Mucosa of descending colon (tissue), 3 donors: ENCODE measurements at regions not wholly inside any gene's neighbourhood (a gene's known extent, or its start where the extent isn't known, plus 50 kb on each side); places are given as distances from the start of the nearest gene placed in this dataset.

ENCODE experiments used
- ATAC-seq: fragments of 200-7000 bp; cut with Tn5 transposase; one replicate; pipeline ENCODE4 v1.9.1; 2020; ENCODE audit warnings: mild to moderate bottlenecking, moderate library complexity
- DNase-seq, 3 donors: peaks; one replicate each; pipeline ENCODE4 v3.0.0-alpha.2; 2020
- H3K36me3 ChIP-seq: fragments of 200-600 bp; one replicate; pipeline ENCODE4 v1.8.0; 2021; ENCODE audit warnings: low read depth, mild to moderate bottlenecking
- H3K4me1 ChIP-seq: fragments of 200-600 bp; one replicate; pipeline ENCODE4 v1.8.0; 2021; ENCODE audit warnings: low read depth, mild to moderate bottlenecking
- H3K4me3 ChIP-seq: fragments of 200-600 bp; one replicate; pipeline ENCODE4 v1.8.0; 2021; ENCODE audit warnings: mild to moderate bottlenecking
- H3K9me3 ChIP-seq: fragments of 200-600 bp; one replicate; pipeline ENCODE4 v1.8.0; 2021; ENCODE audit warnings: mild to moderate bottlenecking
- intact Hi-C, 2 donors: fragments of 100-400 bp; cut with DNase I in 1 of 2; cut with micrococcal nuclease in 1 of 2; formaldehyde crosslinking; loops; one replicate each; pipeline versions ENCODE4 v1.11.0 to v1.11.1; 2022; cut with DNase I, micrococcal nuclease
- TF ChIP-seq, protein P1 (sequence below): fragments of 200-600 bp; IDR thresholded peaks from one replicate; pipeline ENCODE4 v1.8.0; 2022; ENCODE audit warnings: antibody characterized with exemption, mild to moderate bottlenecking
- donor health status: DM: no; HTN: no; CAD: no; lungs with moderate emphysema.
- donor health status: DM: no; HTN: no; CAD: no.
- donor health status: DM: no; HTN: yes; CAD: no.

DNA sequence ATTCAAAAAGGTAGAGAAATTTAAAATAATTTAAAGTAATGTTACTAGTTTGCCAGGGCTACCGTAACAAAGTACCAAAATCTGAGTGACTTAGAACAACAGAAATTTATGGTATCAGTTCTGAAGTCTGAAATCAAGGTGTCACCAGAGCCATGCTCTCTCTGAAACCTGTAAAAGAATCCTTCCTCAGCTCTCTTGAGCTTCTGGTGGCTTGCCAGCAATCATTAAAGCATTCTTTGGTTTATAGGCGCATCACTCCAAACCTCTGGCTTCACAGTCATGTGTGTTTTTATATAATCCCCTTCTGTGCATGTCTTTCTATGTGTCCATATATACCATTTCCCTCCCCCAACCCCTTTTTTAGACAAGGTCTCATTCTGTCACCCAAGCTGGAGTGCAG, 220.3 kb downstream of the COX7C start:
- ATAC-seq (no peak), DNase-seq (no peak)
- Histone ChIP-seq H3K9me3 (no peaks in the 10 kb centered on the region), H3K4me3 (no peak overlapping the region), H3K4me1 (no peaks in the 10 kb centered on the region), H3K36me3 (no peaks in the 10 kb centered on the region)
- intact Hi-C loops = no loop called here
- TF ChIP-seq, protein P1, sequence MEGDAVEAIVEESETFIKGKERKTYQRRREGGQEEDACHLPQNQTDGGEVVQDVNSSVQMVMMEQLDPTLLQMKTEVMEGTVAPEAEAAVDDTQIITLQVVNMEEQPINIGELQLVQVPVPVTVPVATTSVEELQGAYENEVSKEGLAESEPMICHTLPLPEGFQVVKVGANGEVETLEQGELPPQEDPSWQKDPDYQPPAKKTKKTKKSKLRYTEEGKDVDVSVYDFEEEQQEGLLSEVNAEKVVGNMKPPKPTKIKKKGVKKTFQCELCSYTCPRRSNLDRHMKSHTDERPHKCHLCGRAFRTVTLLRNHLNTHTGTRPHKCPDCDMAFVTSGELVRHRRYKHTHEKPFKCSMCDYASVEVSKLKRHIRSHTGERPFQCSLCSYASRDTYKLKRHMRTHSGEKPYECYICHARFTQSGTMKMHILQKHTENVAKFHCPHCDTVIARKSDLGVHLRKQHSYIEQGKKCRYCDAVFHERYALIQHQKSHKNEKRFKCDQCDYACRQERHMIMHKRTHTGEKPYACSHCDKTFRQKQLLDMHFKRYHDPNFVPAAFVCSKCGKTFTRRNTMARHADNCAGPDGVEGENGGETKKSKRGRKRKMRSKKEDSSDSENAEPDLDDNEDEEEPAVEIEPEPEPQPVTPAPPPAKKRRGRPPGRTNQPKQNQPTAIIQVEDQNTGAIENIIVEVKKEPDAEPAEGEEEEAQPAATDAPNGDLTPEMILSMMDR = no peak

DNA sequence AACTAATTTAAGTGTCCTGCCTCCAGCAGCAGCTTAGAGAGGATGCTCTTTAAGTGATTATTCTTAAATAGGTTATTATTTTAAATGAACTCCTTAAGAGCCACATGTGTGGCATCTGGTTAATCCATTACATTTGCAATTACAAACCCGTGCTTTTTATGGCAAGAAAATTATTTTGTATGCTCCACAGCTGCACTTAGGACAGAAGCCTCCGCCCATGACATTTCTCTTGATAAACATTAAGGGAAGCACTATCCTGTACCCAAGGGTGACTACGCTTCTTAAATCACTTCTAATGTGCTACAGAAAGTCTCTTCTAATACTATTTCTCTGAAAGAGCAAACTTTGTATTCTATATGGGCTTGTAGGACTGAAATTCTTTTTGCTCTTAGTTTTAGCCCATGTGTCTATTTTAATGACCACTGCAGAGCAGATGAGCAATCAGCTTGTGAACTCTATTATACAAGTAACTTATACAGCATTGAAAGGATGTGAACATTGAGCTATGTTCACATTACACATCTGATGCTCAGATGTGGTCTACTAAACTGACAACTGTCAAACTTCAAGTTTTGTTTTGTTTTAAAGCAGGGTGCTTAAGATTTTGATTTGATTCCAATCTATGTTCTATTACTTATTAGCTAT, 223.4 kb downstream of the COX7C start:
- Histone ChIP-seq H3K4me1 (no peaks in the 10 kb centered on the region), H3K36me3 (no peaks in the 10 kb centered on the region), H3K9me3 (no peaks in the 10 kb centered on the region), H3K4me3 (no peak overlapping the region)
- ATAC-seq (no peak), DNase-seq (no peak)
- TF ChIP-seq, protein P1 = no peak
- intact Hi-C loops = no loop called here

DNA sequence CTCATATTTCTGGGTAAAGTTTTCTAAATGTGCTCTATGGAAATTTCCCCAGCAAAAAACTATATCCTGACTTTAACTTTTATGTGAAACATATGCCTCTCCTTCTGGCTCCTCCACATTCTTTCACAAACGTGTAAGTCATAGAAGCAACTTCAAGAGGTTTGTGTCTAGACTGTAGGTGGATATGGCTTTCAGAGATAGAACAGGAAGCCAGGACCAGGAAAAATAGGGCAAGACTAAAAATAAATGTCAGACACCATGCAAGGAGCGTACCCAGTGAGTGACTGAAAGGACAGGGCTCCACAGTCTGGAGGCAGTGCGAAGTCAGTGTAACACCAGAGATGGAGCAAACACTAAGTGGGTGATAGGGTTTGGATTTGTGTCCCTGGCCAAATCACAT, 240.7 kb downstream of the COX7C start:
- Histone ChIP-seq H3K4me3 (no peak overlapping the region), H3K9me3 (no peaks in the 10 kb centered on the region), H3K36me3 (no peaks in the 10 kb centered on the region), H3K4me1 (no peaks in the 10 kb centered on the region)
- TF ChIP-seq, protein P1 = no peak
- intact Hi-C loops = no loop called here
- DNase-seq (no peak), ATAC-seq (no peak)

DNA sequence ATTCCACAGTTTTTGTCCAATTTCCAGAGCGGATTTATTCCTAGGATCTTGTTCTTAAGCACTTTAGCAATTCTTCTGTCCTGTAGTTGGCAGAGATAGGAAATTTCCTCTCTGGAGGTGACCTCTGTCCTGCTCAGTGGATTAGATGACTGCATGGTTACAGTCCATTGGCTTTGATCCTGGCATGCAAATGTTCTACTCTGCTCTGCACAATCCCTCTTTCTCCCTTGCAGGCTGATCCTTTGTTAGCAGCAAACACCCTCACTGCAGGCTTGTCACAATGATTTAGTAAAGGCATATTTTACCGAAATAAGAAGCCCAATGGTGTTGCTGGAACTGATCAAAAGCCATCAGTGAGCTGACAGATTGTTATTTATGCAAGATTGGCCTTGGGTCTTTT, 243.8 kb downstream of the COX7C start:
- Histone ChIP-seq H3K4me3 (no peak overlapping the region), H3K9me3 (no peaks in the 10 kb centered on the region), H3K36me3 (no peaks in the 10 kb centered on the region), H3K4me1 (no peaks in the 10 kb centered on the region)
- intact Hi-C loops = no loop called here
- no peak for DNase-seq
- TF ChIP-seq, protein P1 = no peak
- ATAC-seq = no peak

DNA sequence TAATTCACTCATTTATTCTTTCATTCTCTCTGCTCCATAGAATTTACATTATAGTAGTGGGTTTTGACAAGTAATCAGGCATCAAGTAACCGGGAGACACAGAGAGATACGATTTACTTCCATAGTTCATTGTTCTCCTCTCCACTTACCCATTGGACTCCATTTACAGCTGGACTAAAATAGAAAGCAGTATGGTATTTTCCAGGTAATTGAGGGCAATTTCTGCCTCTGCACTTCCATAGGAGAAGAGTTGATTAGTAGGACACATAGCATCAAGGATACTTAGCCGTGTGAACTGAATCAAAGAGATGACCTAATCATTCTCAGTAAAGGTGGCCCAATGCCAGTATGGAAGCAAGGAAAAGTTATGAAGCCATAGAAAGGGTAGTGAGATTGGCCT, 244.4 kb downstream of the COX7C start:
- Histone ChIP-seq H3K36me3 (no peaks in the 10 kb centered on the region), H3K9me3 (no peaks in the 10 kb centered on the region), H3K4me3 (no peak overlapping the region), H3K4me1 (no peaks in the 10 kb centered on the region)
- TF ChIP-seq, protein P1 = no peak
- no peak for ATAC-seq
- intact Hi-C loops = no loop called here
- no peak for DNase-seq

DNA sequence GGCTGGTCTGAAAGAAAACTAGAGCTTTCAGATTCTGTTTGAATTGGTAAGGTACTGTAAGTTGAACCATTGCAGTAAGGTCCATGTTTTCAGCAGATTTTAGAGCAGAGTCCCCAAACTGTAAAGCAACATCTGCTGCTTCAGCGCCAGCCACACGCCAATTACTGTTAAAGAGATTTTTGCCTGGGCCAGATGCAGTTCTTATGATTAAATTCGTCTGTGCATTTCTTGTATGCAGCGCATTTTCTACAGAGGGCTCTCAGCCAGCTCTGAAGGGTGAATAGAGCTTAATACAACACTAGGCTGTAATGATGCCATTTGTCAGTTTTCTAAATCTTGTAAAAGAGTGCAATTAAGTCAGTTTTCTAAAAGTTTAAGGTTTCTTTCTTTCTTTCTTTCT, 246.3 kb downstream of the COX7C start:
- TF ChIP-seq, protein P1 = no peak
- DNase-seq (no peak), ATAC-seq (no peak)
- Histone ChIP-seq H3K9me3 (no peaks in the 10 kb centered on the region), H3K36me3 (no peaks in the 10 kb centered on the region), H3K4me3 (no peak overlapping the region), H3K4me1 (no peaks in the 10 kb centered on the region)
- intact Hi-C loops = no loop called here
